ENCODE measurements at regions not wholly inside any gene's neighbourhood (a gene's known extent, or its start where the extent isn't known, plus 50 kb on each side); places are given as distances from the start of the nearest gene placed in this dataset.
"Not testable (repeated sequence)": the region's sequence is repeated elsewhere in the genome, so short reads cannot be mapped to it uniquely, and the experiment has no call there.

- Histone ChIP-seq H2AFZ (ENCODE audit: low read length) (no peak overlapping the region), H3K4me1 (ENCODE audit: insufficient read depth, low read length, severe bottlenecking) (no peaks in the 10 kb centered on the region), H3K9me3 (ENCODE audit: low read length) (no peaks in the 10 kb centered on the region), H3K4me2 (ENCODE audit: low read length) (no peak overlapping the region), H3K9ac (ENCODE audit: low read length) (no peak overlapping the region), H3K36me3 (ENCODE audit: insufficient read depth, low read length) (no peaks in the 10 kb centered on the region), H3K27me3 (ENCODE audit: insufficient read depth, low read length) (no peaks in the 10 kb centered on the region), H3K9me2 (ENCODE audit: low read depth, low read length) (no peaks in the 10 kb centered on the region), H3K79me2 (ENCODE audit: insufficient read depth, low read length) (no peaks in the 10 kb centered on the region), H4K20me1 (ENCODE audit: insufficient read depth, low read length) (no peaks in the 10 kb centered on the region), H3K27ac (ENCODE audit: low read depth, low read length, poor library complexity, severe bottlenecking) (no peak overlapping the region), H3F3A (ENCODE audit: insufficient read depth, low read length) (no peaks in the 10 kb centered on the region), H3K4me3 (ENCODE audit: low read depth, low read length, poor library complexity, severe bottlenecking) (no peak overlapping the region)
- TF ChIP-seq EZH2 (IDR thresholded peaks at IDR 0.05; ENCODE audit: borderline replicate concordance, low read length) (no peak), CTCF (IDR thresholded peaks at IDR 0.05; ENCODE audit: low read length) (no peak)
These were observed 89.3 kb upstream of the ST8SIA4 start for GRCh38 chr5:100992354-100992753.

GRCh38 chr5:100983601-100984000 lies 80.5 kb upstream of the ST8SIA4 start:
- not testable (repeated sequence) for H3K4me3 ChIP-seq (ENCODE audit: low read depth, low read length, poor library complexity, severe bottlenecking); H3K9ac ChIP-seq (ENCODE audit: low read length); H3K79me2 ChIP-seq (ENCODE audit: insufficient read depth, low read length); H3K36me3 ChIP-seq (ENCODE audit: insufficient read depth, low read length); H3K9me3 ChIP-seq (ENCODE audit: low read length); H3K4me1 ChIP-seq (ENCODE audit: insufficient read depth, low read length, severe bottlenecking); H3K4me2 ChIP-seq (ENCODE audit: low read length); H2AFZ ChIP-seq (ENCODE audit: low read length); H3K27me3 ChIP-seq (ENCODE audit: insufficient read depth, low read length); H3F3A ChIP-seq (ENCODE audit: insufficient read depth, low read length); H4K20me1 ChIP-seq (ENCODE audit: insufficient read depth, low read length); H3K9me2 ChIP-seq (ENCODE audit: low read depth, low read length); H3K27ac ChIP-seq (ENCODE audit: low read depth, low read length, poor library complexity, severe bottlenecking)

- Histone ChIP-seq H3K4me1 (ENCODE audit: insufficient read depth, low read length, severe bottlenecking) (no peaks in the 10 kb centered on the region), H2AFZ (ENCODE audit: low read length) (no peak overlapping the region)
These were observed 71.0 kb upstream of the ST8SIA4 start for GRCh38 chr5:100974082-100974481.

More at GRCh38 chr5:100974082-100974481, 71.0 kb upstream of the ST8SIA4 start:
- no peaks in the 10 kb centered on the region for H3K79me2 ChIP-seq (ENCODE audit: insufficient read depth, low read length)
- no peak overlapping the region for H3K4me2 ChIP-seq (ENCODE audit: low read length)
- H4K20me1 ChIP-seq (ENCODE audit: insufficient read depth, low read length), result no peaks in the 10 kb centered on the region
- H3K27me3 ChIP-seq (ENCODE audit: insufficient read depth, low read length), result no peaks in the 10 kb centered on the region
- no peaks in the 10 kb centered on the region for H3F3A ChIP-seq (ENCODE audit: insufficient read depth, low read length)
- TF ChIP-seq EZH2 (IDR thresholded peaks at IDR 0.05; ENCODE audit: borderline replicate concordance, low read length) (no peak), CTCF (IDR thresholded peaks at IDR 0.05; ENCODE audit: low read length) (no peak)
- no peak overlapping the region for H3K4me3 ChIP-seq (ENCODE audit: low read depth, low read length, poor library complexity, severe bottlenecking)
- H3K9me3 ChIP-seq (ENCODE audit: low read length), result no peaks in the 10 kb centered on the region
- H3K36me3 ChIP-seq (ENCODE audit: insufficient read depth, low read length), result no peaks in the 10 kb centered on the region
- H3K9ac ChIP-seq (ENCODE audit: low read length), result no peak overlapping the region
- no peaks in the 10 kb centered on the region for H3K9me2 ChIP-seq (ENCODE audit: low read depth, low read length)
- no peak overlapping the region for H3K27ac ChIP-seq (ENCODE audit: low read depth, low read length, poor library complexity, severe bottlenecking)
